Activated T-cell treated with anti-CD3 and anti-CD28 coated beads, Interleukin-2, amount 50 U/mL, for 24 hours (primary cell): ENCODE measurements at regions not wholly inside any gene's neighbourhood (a gene's known extent, or its start where the extent isn't known, plus 50 kb on each side); places are given as distances from the start of the nearest gene placed in this dataset.
"Not testable (repeated sequence)": the region's sequence is repeated elsewhere in the genome, so short reads cannot be mapped to it uniquely, and the experiment has no call there.

Source experiments
- DNase-seq: peaks from one replicate; pipeline ENCODE4 v3.0.0-alpha.2; 2020
- H3K27ac Mint-ChIP-seq: 2 replicates; pipeline ENCODE4 v1.8.0; 2020; ENCODE audit warnings: mild to moderate bottlenecking, mixed read lengths
- H3K27me3 Mint-ChIP-seq: 2 replicates; pipeline ENCODE4 v1.8.0; 2020; ENCODE audit warnings: mixed read lengths
- H3K36me3 Mint-ChIP-seq: 2 replicates; pipeline ENCODE4 v1.8.0; 2020; ENCODE audit warnings: low read depth, mixed read lengths
- H3K4me1 Mint-ChIP-seq: 2 replicates; pipeline ENCODE4 v1.8.0; 2020; ENCODE audit warnings: low read depth, mixed read lengths
- H3K4me3 Mint-ChIP-seq: 2 replicates; pipeline ENCODE4 v1.8.0; 2020; ENCODE audit warnings: mild to moderate bottlenecking, moderate library complexity, mixed read lengths
- H3K9me3 Mint-ChIP-seq: 2 replicates; pipeline ENCODE4 v1.8.0; 2020; ENCODE audit warnings: mixed read lengths

- Mint-ChIP-seq H3K4me1 (no peaks in the 10 kb centered on the region), H3K4me3 (no peak overlapping the region), H3K9me3 (no peaks in the 10 kb centered on the region), H3K36me3 (no peaks in the 10 kb centered on the region), H3K27me3 (no peaks in the 10 kb centered on the region), H3K27ac (no peak overlapping the region)
- no peak for DNase-seq
Observed at GRCh38 chr11:96779030-96779429, 389.2 kb downstream of the JRKL start.

- no peaks in the 10 kb centered on the region for H3K9me3 Mint-ChIP-seq
- no peaks in the 10 kb centered on the region for H3K4me1 Mint-ChIP-seq
- no peak overlapping the region for H3K4me3 Mint-ChIP-seq
- H3K36me3 Mint-ChIP-seq, result no peaks in the 10 kb centered on the region
- no peak overlapping the region for H3K27ac Mint-ChIP-seq
- H3K27me3 Mint-ChIP-seq, result no peaks in the 10 kb centered on the region
- DNase-seq, result no peak
Observed at GRCh38 chr11:96781082-96781481, 391.3 kb downstream of the JRKL start.

- Mint-ChIP-seq H3K4me3 (no peak overlapping the region), H3K9me3 (no peaks in the 10 kb centered on the region)
Observed at GRCh38 chr11:96782632-96783031, 392.8 kb downstream of the JRKL start.

GRCh38 chr11:96783311-96783710, 393.5 kb downstream of the JRKL start:
- H3K36me3 Mint-ChIP-seq, result no peaks in the 10 kb centered on the region
- H3K27me3 Mint-ChIP-seq, result no peaks in the 10 kb centered on the region
- H3K4me3 Mint-ChIP-seq, result no peak overlapping the region
- H3K27ac Mint-ChIP-seq, result no peak overlapping the region
- no peaks in the 10 kb centered on the region for H3K4me1 Mint-ChIP-seq
- H3K9me3 Mint-ChIP-seq, result no peaks in the 10 kb centered on the region
- no peak for DNase-seq

More at GRCh38 chr11:96782632-96783031, 392.8 kb downstream of the JRKL start:
- no peak for DNase-seq
- Mint-ChIP-seq H3K27me3 (no peaks in the 10 kb centered on the region), H3K4me1 (no peaks in the 10 kb centered on the region), H3K27ac (no peak overlapping the region), H3K36me3 (no peaks in the 10 kb centered on the region)

- Mint-ChIP-seq H3K4me3 (no peak overlapping the region), H3K27me3 (no peaks in the 10 kb centered on the region), H3K27ac (no peak overlapping the region), H3K9me3 (peaks cover 2% of the 10 kb centered on the region), H3K4me1 (no peaks in the 10 kb centered on the region), H3K36me3 (no peaks in the 10 kb centered on the region)
- DNase-seq, result no peak
Observed at GRCh38 chr11:96785073-96785472, 395.3 kb downstream of the JRKL start.

- Mint-ChIP-seq H3K4me1 (no peaks in the 10 kb centered on the region), H3K4me3 (no peak overlapping the region), H3K27ac (no peak overlapping the region), H3K9me3 (peaks cover 5% of the 10 kb centered on the region), H3K27me3 (no peaks in the 10 kb centered on the region), H3K36me3 (no peaks in the 10 kb centered on the region)
- no peak for DNase-seq
Observed at GRCh38 chr11:96794152-96794551, 404.3 kb downstream of the JRKL start.

GRCh38 chr11:96798445-96798844, 408.6 kb downstream of the JRKL start:
- no peaks in the 10 kb centered on the region for H3K27me3 Mint-ChIP-seq
- no peaks in the 10 kb centered on the region for H3K36me3 Mint-ChIP-seq
- H3K4me1 Mint-ChIP-seq, result no peaks in the 10 kb centered on the region
- H3K27ac Mint-ChIP-seq, result no peak overlapping the region
- H3K9me3 Mint-ChIP-seq, result no peaks in the 10 kb centered on the region
- no peak for DNase-seq
- H3K4me3 Mint-ChIP-seq, result no peak overlapping the region

- no peaks in the 10 kb centered on the region for H3K36me3 Mint-ChIP-seq
- H3K4me3 Mint-ChIP-seq, result no peak overlapping the region
- no peak overlapping the region for H3K27ac Mint-ChIP-seq
- H3K4me1 Mint-ChIP-seq, result no peaks in the 10 kb centered on the region
- peaks cover 13% of the 10 kb centered on the region for H3K9me3 Mint-ChIP-seq
- DNase-seq, result no peak
- H3K27me3 Mint-ChIP-seq, result no peaks in the 10 kb centered on the region
Observed at GRCh38 chr11:96815236-96815635, 425.4 kb downstream of the JRKL start.

GRCh38 chr11:96817482-96818399, 427.9 kb downstream of the JRKL start:
- no peaks in the 10 kb centered on the region for H3K27me3 Mint-ChIP-seq
- no peaks in the 10 kb centered on the region for H3K36me3 Mint-ChIP-seq
- no peak for DNase-seq
- peaks cover 9% of the 10 kb centered on the region for H3K9me3 Mint-ChIP-seq
- no peak overlapping the region for H3K27ac Mint-ChIP-seq
- no peaks in the 10 kb centered on the region for H3K4me1 Mint-ChIP-seq
- H3K4me3 Mint-ChIP-seq, result no peak overlapping the region

- peaks cover 2% of the 10 kb centered on the region for H3K9me3 Mint-ChIP-seq
- no peaks in the 10 kb centered on the region for H3K27me3 Mint-ChIP-seq
- H3K4me1 Mint-ChIP-seq, result no peaks in the 10 kb centered on the region
- H3K4me3 Mint-ChIP-seq, result no peak overlapping the region
- no peak overlapping the region for H3K27ac Mint-ChIP-seq
- no peaks in the 10 kb centered on the region for H3K36me3 Mint-ChIP-seq
- DNase-seq, result no peak
Observed at GRCh38 chr11:96827164-96827563, 437.4 kb downstream of the JRKL start.

GRCh38 chr11:96841792-96842191, 452.0 kb downstream of the JRKL start:
- no peak overlapping the region for H3K4me3 Mint-ChIP-seq
- no peaks in the 10 kb centered on the region for H3K36me3 Mint-ChIP-seq
- H3K27ac Mint-ChIP-seq, result no peak overlapping the region
- no peaks in the 10 kb centered on the region for H3K9me3 Mint-ChIP-seq
- no peaks in the 10 kb centered on the region for H3K27me3 Mint-ChIP-seq
- H3K4me1 Mint-ChIP-seq, result no peaks in the 10 kb centered on the region
- no peak for DNase-seq

- Mint-ChIP-seq H3K4me3 (no peak overlapping the region), H3K9me3 (no peaks in the 10 kb centered on the region), H3K36me3 (no peaks in the 10 kb centered on the region), H3K27me3 (no peaks in the 10 kb centered on the region), H3K27ac (no peak overlapping the region), H3K4me1 (no peaks in the 10 kb centered on the region)
- no peak for DNase-seq
Observed at GRCh38 chr11:96842731-96843130, 452.9 kb downstream of the JRKL start.

GRCh38 chr11:96854425-96854824, 464.6 kb downstream of the JRKL start:
- Mint-ChIP-seq H3K4me1 (no peaks in the 10 kb centered on the region), H3K36me3 (no peaks in the 10 kb centered on the region), H3K4me3 (no peak overlapping the region), H3K9me3 (no peaks in the 10 kb centered on the region), H3K27me3 (no peaks in the 10 kb centered on the region), H3K27ac (no peak overlapping the region)
- no peak for DNase-seq

- H3K36me3 Mint-ChIP-seq, H3K27ac Mint-ChIP-seq, DNase-seq, H3K4me3 Mint-ChIP-seq, H3K9me3 Mint-ChIP-seq, H3K4me1 Mint-ChIP-seq, H3K27me3 Mint-ChIP-seq: not testable (repeated sequence)
Observed at GRCh38 chr11:96861722-96862121, 471.9 kb downstream of the JRKL start.

- Mint-ChIP-seq H3K4me3 (no peak overlapping the region), H3K36me3 (no peaks in the 10 kb centered on the region), H3K4me1 (no peaks in the 10 kb centered on the region)
Observed at GRCh38 chr11:96863520-96863919, 473.7 kb downstream of the JRKL start.

More at GRCh38 chr11:96863520-96863919, 473.7 kb downstream of the JRKL start:
- no peaks in the 10 kb centered on the region for H3K27me3 Mint-ChIP-seq
- no peak for DNase-seq
- no peaks in the 10 kb centered on the region for H3K9me3 Mint-ChIP-seq
- no peak overlapping the region for H3K27ac Mint-ChIP-seq
